Heart right ventricle (tissue), 16 donors: ENCODE measurements at regions not wholly inside any gene's neighbourhood (a gene's known extent, or its start where the extent isn't known, plus 50 kb on each side); places are given as distances from the start of the nearest gene placed in this dataset.
"Not testable (repeated sequence)": the region's sequence is repeated elsewhere in the genome, so short reads cannot be mapped to it uniquely, and the experiment has no call there.

Experiments
- ATAC-seq, 8 donors: fragments of 200-7000 bp; cut with Tn5 transposase; one replicate each; pipeline ENCODE4 v1.9.1; 2020; ENCODE audit warnings: mild to moderate bottlenecking in 8 of 8, moderate library complexity in 8 of 8, moderate number of reproducible peaks in 1 of 8
- DNase-seq, 2 donors: peaks; one replicate each; pipeline ENCODE4 v3.0.0-alpha.2; 2020
- H3K27ac ChIP-seq, 10 donors: fragments of 200-600 bp; sonication (generic) in 2 of 10; one replicate each; pipeline versions ENCODE4 v1.5.0 to v1.8.0; 2020 to 2022; ENCODE audit warnings: mild to moderate bottlenecking in 3 of 10
- H3K27me3 ChIP-seq, 7 donors: fragments of 200-600 bp; one replicate each; pipeline ENCODE4 v1.8.0; 2021 to 2022; ENCODE audit warnings: mild to moderate bottlenecking in 2 of 7
- H3K36me3 ChIP-seq, 9 donors: fragments of 200-600 bp; sonication (generic) in 1 of 9; one replicate each; pipeline versions ENCODE4 v1.5.0 to v1.8.0; 2020 to 2022; ENCODE audit warnings: mild to moderate bottlenecking in 2 of 9
- H3K4me1 ChIP-seq, 9 donors: fragments of 200-600 bp; sonication (generic) in 1 of 9; one replicate each; pipeline versions ENCODE4 v1.5.0 to v1.8.0; 2020 to 2022; ENCODE audit warnings: mild to moderate bottlenecking in 4 of 9
- H3K4me3 ChIP-seq, 10 donors: fragments of 200-600 bp; sonication (generic) in 2 of 10; one replicate each; pipeline versions ENCODE4 v1.5.0 to v1.8.0; 2020 to 2022; ENCODE audit warnings: mild to moderate bottlenecking in 7 of 10, moderate library complexity in 2 of 10
- H3K9me3 ChIP-seq, 11 donors: fragments of 200-600 bp in 10 of 11; sonication (generic) in 2 of 11; one replicate each; pipeline versions ENCODE4 v1.5.0 to v1.8.0; 2013 to 2022; ENCODE audit warnings: mild to moderate bottlenecking in 2 of 11, control low read depth in 1 of 11, moderate library complexity in 1 of 11
- CTCF ChIP-seq, 9 donors: fragments of 200-600 bp; sonication (generic) in 2 of 9; IDR thresholded peaks; one replicate each; pipeline versions ENCODE4 v1.5.0 to v1.8.0; 2021 to 2022; ENCODE audit warnings: antibody characterized with exemption in 9 of 9, mild to moderate bottlenecking in 5 of 9, moderate library complexity in 1 of 9
- WGBS, 2 donors: extraction: QIAGEN DNeasy Blood & Tissue Kit; methylation state at CpG; one replicate each; pipeline ENCODE4 v1.1.7; 2013; ENCODE audit warnings: inconsistent platforms in 1 of 2; 5-methylcytosine and 5-hydroxymethylcytosine counted together
- intact Hi-C, 10 donors: fragments of 100-400 bp; cut with DNase I; formaldehyde crosslinking; loops; one replicate each; pipeline versions ENCODE4 v1.11.1 to v1.14.2; 2022
- donor health status: Arrhythmogenic right ventricular cardiomyopathy.
- donor health status: ischemic (EF 13 %, LVEDD 7.1; RV severe dilation, severe dysfunction).
- donor health status: healthy with polysubstance abuse.
- donor health status: DM: no; HTN: yes; CAD: no.
- donor health status: DM: no; HTN: no; CAD: no.
- donor health status: ischemic (EF 25% LVEDD 6.9; RV normal size, moderate dysfunction).
- donor health status: ischemic (EF 25% LVEDD 5.7; RV mildly dilated, moderate dysfunction).
- donor health status: healthy.
- donor health status: DM: yes; HTN: yes; CAD: no.
- donor health status: Ischemic cardiomyopathy.
- donor health status: ischemic (EF 35%, LVEDD 5.7; RV mildly dilated, moderate dysfunction).
- donor health status: nonischemic (EF 11% LVEDD 7.7; RV severe dilation, severe dysfunction).
- donor health status: DM: yes; HTN: yes; CAD: no.
- donor health status: PGD.
- donor health status: ischemic (EF 29% LVEDD 5.4; RV normal size, mild dysfunction).
- donor health status: nonischemic (EF 23%, LVEDD 6.1; RV moderate dilation, normal function).

GRCh38 chr3:87437765-87438164 lies 161.4 kb upstream of the POU1F1 start:
- no peak for DNase-seq
- TF ChIP-seq CTCF (IDR thresholded peaks at IDR 0.05): no peak
- no peak for ATAC-seq
- no peaks in the 10 kb centered on the region for H3K9me3 ChIP-seq
- H3K4me3 ChIP-seq: no peak overlapping the region
- no peaks in the 10 kb centered on the region for H3K27me3 ChIP-seq
- 66 to 75% methylated on average over 1 of the region's 1 CpG for WGBS, 2 donors
- no peak overlapping the region for H3K27ac ChIP-seq
- H3K4me1 ChIP-seq: no peaks in the 10 kb centered on the region
- H3K36me3 ChIP-seq: no peaks in the 10 kb centered on the region
- intact Hi-C loops: no loop called here

DNA sequence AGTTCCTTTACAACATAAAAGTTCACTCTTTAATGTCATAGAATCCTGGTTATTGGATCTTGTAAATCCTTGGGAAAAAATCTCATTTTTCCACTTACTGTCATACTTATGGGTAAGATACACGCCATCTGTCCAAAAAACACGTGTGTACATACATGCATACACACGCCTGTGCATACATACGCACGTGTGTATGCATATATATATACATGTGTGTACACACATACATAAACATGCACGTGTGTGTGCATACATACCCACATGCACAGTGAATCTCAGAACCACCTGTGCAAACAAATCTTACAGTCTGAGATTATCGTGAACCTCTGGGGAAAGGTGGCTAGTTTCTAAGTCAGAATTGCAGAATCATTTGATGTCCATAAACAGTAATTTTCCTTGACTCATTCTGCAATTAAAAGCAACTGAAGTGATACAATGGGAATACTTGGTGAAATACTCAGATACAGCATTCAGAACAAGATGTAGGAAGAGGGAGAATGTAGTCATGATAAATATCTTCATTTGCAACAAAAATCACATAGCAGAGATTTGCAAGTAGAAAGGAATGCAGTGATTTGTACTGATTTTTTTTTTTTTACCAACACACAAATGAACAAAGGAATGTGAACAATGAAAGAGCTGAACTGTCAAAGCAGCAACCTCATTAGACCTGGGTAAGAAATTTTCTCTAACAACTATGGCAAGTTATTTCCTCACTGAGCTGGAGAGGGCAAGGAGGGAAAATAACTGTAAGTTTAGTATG lies 160.6 kb upstream of the POU1F1 start:
- WGBS, 2 donors: 58 to 69% methylated on average over 7 of the region's 7 CpGs
- Histone ChIP-seq H3K27ac (no peak overlapping the region), H3K4me3 (no peak overlapping the region), H3K9me3 (no peaks in the 10 kb centered on the region), H3K27me3 (no peaks in the 10 kb centered on the region), H3K4me1 (no peaks in the 10 kb centered on the region), H3K36me3 (no peaks in the 10 kb centered on the region)
- intact Hi-C loops: no loop called here
- ATAC-seq: no peak
- no peak for TF ChIP-seq CTCF (IDR thresholded peaks at IDR 0.05)
- no peak for DNase-seq

DNA sequence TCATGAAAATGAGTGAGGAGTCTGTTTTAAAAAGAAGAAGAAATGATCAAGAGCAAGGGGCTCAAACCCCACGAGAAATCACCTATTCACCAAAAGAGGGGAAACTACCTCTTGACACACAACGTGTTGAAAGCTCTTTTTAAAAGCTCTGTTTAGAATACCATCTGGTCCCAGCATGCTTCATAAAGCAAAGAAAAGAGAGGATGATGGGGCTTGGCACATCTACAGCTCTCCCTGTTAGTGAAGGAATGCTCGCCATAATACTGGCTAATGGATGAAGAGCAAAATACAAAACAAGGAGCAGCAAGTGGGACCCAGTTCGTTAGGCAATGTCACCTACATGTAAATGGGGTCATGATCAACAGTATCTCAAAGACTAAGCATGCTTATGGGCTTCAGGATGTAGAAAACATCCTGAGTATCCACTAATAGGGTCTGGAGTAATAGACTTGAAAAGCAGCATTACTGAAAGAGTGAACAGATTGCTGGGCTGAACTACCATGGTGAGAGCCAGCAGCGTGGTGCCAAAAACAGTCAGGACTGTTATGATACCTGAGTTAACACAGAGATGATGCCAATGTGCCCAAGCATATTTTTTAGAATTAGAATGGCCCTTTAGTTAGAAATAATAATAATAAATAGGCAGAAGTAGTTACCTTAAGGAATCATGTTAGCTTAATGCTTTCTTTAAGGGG lies 159.7 kb upstream of the POU1F1 start:
- DNase-seq (no peak), ATAC-seq (no peak)
- H3K27ac ChIP-seq: no peak overlapping the region
- 33 to 41% methylated on average over 5 of the region's 5 CpGs for WGBS, 2 donors
- TF ChIP-seq CTCF (IDR thresholded peaks at IDR 0.05): no peak
- H3K36me3 ChIP-seq: no peaks in the 10 kb centered on the region
- no peaks in the 10 kb centered on the region for H3K27me3 ChIP-seq
- no peaks in the 10 kb centered on the region for H3K4me1 ChIP-seq
- intact Hi-C loops: no loop called here
- no peaks in the 10 kb centered on the region for H3K9me3 ChIP-seq
- no peak overlapping the region for H3K4me3 ChIP-seq

- 57 to 62% methylated on average over 3 of the region's 3 CpGs for WGBS, 2 donors
- DNase-seq, H3K27me3 ChIP-seq, ATAC-seq, intact Hi-C loops, H3K36me3 ChIP-seq, H3K9me3 ChIP-seq, H3K4me3 ChIP-seq, H3K27ac ChIP-seq, H3K4me1 ChIP-seq: not testable (repeated sequence)
Observed at GRCh38 chr3:87433445-87433844, 157.1 kb upstream of the POU1F1 start.

DNA sequence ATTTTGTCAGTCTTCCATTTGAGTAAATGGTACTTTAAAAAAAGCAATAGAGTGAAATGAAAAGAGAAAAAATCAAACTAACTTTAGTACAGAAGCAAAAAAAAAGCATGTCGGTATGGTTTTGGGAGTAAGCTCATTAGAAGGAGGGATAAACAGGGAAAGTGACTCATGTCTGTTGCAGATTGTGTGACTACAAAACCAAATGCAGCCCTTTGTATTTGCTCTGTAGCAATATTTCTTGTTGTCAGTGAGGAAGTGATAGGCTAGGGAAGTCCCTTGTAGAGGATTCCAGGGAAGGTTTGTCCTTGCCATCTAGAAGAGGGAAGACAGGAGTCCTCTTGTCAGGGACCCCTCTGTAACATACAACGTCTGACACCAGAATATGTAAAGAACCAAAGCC lies 150.5 kb upstream of the POU1F1 start:
- H3K4me1 ChIP-seq: no peaks in the 10 kb centered on the region
- no peak for DNase-seq
- no peak for TF ChIP-seq CTCF (IDR thresholded peaks at IDR 0.05)
- WGBS, 2 donors: 66 to 75% methylated on average over 2 of the region's 2 CpGs
- no peaks in the 10 kb centered on the region for H3K27me3 ChIP-seq
- no peak overlapping the region for H3K27ac ChIP-seq
- H3K4me3 ChIP-seq: no peak overlapping the region
- H3K9me3 ChIP-seq: no peaks in the 10 kb centered on the region
- H3K36me3 ChIP-seq: no peaks in the 10 kb centered on the region
- ATAC-seq: no peak
- intact Hi-C loops: no loop called here
